ENCODE measurements at regions not wholly inside any gene's neighbourhood (a gene's known extent, or its start where the extent isn't known, plus 50 kb on each side); places are given as distances from the start of the nearest gene placed in this dataset.
"Not testable (repeated sequence)": the region's sequence is repeated elsewhere in the genome, so short reads cannot be mapped to it uniquely, and the experiment has no call there.

- no peak for DNase-seq (ENCODE audit: low read depth in 1 of 2, low spot score in 1 of 2)
- Histone ChIP-seq H3K4me3 (no peak overlapping the region), H3K36me3 (no peaks in the 10 kb centered on the region), H3K9me3 (ENCODE audit: low read depth) (no peaks in the 10 kb centered on the region), H3K27me3 (no peaks in the 10 kb centered on the region), H3K27ac (no peak overlapping the region), H3K4me1 (ENCODE audit: low read depth) (no peaks in the 10 kb centered on the region)
- TF ChIP-seq CTCF (IDR thresholded peaks at IDR 0.05; ENCODE audit: low read depth, low read length): no peak
Measured at GRCh38 chr10:130974166-130974565, 337.4 kb downstream of the TCERG1L start.

- DNase-seq (ENCODE audit: low read depth in 1 of 2, low spot score in 1 of 2); H3K4me3 ChIP-seq; H3K4me1 ChIP-seq (ENCODE audit: low read depth); H3K9me3 ChIP-seq (ENCODE audit: low read depth); H3K27me3 ChIP-seq; H3K36me3 ChIP-seq; H3K27ac ChIP-seq: not testable (repeated sequence)
Measured at GRCh38 chr10:130975351-130975750, 336.2 kb downstream of the TCERG1L start.

DNA sequence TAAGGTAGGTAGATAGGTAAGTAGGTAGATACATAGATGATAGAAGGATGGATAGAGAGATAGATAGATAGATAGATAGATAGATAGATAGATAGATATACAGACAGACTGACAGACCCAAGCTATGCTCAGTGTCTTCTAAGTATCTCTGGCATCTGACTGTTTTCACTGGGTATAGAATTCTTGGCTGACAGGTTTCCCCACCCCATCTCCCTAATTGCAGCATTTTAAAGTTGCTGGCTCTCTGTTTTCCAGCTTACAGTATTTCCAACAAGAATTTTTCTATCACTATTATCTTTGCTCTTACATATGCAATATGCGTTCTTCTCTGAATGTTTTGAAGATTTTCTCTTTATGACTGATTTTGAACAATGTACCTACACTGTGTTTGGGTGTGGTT, 328.7 kb downstream of the TCERG1L start:
- no peak overlapping the region for H3K4me3 ChIP-seq
- TF ChIP-seq CTCF (IDR thresholded peaks at IDR 0.05; ENCODE audit: low read depth, low read length): no peak
- H3K36me3 ChIP-seq: no peaks in the 10 kb centered on the region
- H3K4me1 ChIP-seq (ENCODE audit: low read depth): no peaks in the 10 kb centered on the region
- no peaks in the 10 kb centered on the region for H3K27me3 ChIP-seq
- H3K27ac ChIP-seq: no peak overlapping the region
- no peak for DNase-seq (ENCODE audit: low read depth in 1 of 2, low spot score in 1 of 2)
- H3K9me3 ChIP-seq (ENCODE audit: low read depth): no peaks in the 10 kb centered on the region

- Histone ChIP-seq H3K36me3 (no peaks in the 10 kb centered on the region), H3K27ac (no peak overlapping the region), H3K4me3 (no peak overlapping the region), H3K27me3 (no peaks in the 10 kb centered on the region), H3K4me1 (ENCODE audit: low read depth) (no peaks in the 10 kb centered on the region), H3K9me3 (ENCODE audit: low read depth) (no peaks in the 10 kb centered on the region)
- TF ChIP-seq CTCF (IDR thresholded peaks at IDR 0.05; ENCODE audit: low read depth, low read length): no peak
- DNase-seq (ENCODE audit: low read depth in 1 of 2, low spot score in 1 of 2): no peak
Measured at GRCh38 chr10:130983749-130984148, 327.8 kb downstream of the TCERG1L start.

- no peak overlapping the region for H3K27ac ChIP-seq
- H3K36me3 ChIP-seq: no peaks in the 10 kb centered on the region
- no peak for DNase-seq (ENCODE audit: low read depth in 1 of 2, low spot score in 1 of 2)
- H3K4me3 ChIP-seq: no peak overlapping the region
- no peaks in the 10 kb centered on the region for H3K9me3 ChIP-seq (ENCODE audit: low read depth)
- H3K4me1 ChIP-seq (ENCODE audit: low read depth): no peaks in the 10 kb centered on the region
- H3K27me3 ChIP-seq: no peaks in the 10 kb centered on the region
- no peak for TF ChIP-seq CTCF (IDR thresholded peaks at IDR 0.05; ENCODE audit: low read depth, low read length)
Measured at GRCh38 chr10:130984686-130985085, 326.8 kb downstream of the TCERG1L start.

GRCh38 chr10:130985158-130985753, 326.3 kb downstream of the TCERG1L start:
- no peaks in the 10 kb centered on the region for H3K9me3 ChIP-seq (ENCODE audit: low read depth)
- TF ChIP-seq CTCF (IDR thresholded peaks at IDR 0.05; ENCODE audit: low read depth, low read length): no peak
- H3K4me3 ChIP-seq: no peak overlapping the region
- no peaks in the 10 kb centered on the region for H3K4me1 ChIP-seq (ENCODE audit: low read depth)
- no peak for DNase-seq (ENCODE audit: low read depth in 1 of 2, low spot score in 1 of 2)
- no peak overlapping the region for H3K27ac ChIP-seq
- H3K36me3 ChIP-seq: no peaks in the 10 kb centered on the region
- no peaks in the 10 kb centered on the region for H3K27me3 ChIP-seq
